Lower lobe of right lung (tissue), 2 donors: ENCODE measurements at regions not wholly inside any gene's neighbourhood (a gene's known extent, or its start where the extent isn't known, plus 50 kb on each side); places are given as distances from the start of the nearest gene placed in this dataset.
"Not testable (repeated sequence)": the region's sequence is repeated elsewhere in the genome, so short reads cannot be mapped to it uniquely, and the experiment has no call there.

ENCODE experiments used
- ATAC-seq, 2 donors: fragments of 200-7000 bp; cut with Tn5 transposase; one replicate each; pipeline ENCODE4 v1.9.1; 2020 to 2022; ENCODE audit warnings: mild to moderate bottlenecking in 2 of 2, moderate library complexity in 2 of 2
- DNase-seq: peaks from one replicate; pipeline ENCODE4 v3.0.0-alpha.2; 2020
- H3K27ac ChIP-seq: fragments of 200-600 bp; one replicate; pipeline ENCODE4 v1.8.0; 2022
- H3K27me3 ChIP-seq: fragments of 200-600 bp; one replicate; pipeline ENCODE4 v1.8.0; 2022; ENCODE audit warnings: low read depth
- H3K36me3 ChIP-seq: fragments of 200-600 bp; one replicate; pipeline ENCODE4 v1.8.0; 2022; ENCODE audit warnings: mild to moderate bottlenecking
- H3K4me1 ChIP-seq: fragments of 200-600 bp; one replicate; pipeline ENCODE4 v1.8.0; 2022
- H3K4me3 ChIP-seq: fragments of 200-600 bp; one replicate; pipeline ENCODE4 v1.8.0; 2022; ENCODE audit warnings: mild to moderate bottlenecking
- H3K9me3 ChIP-seq: fragments of 200-600 bp; one replicate; pipeline ENCODE4 v1.8.0; 2022
- intact Hi-C: fragments of 100-400 bp; cut with DNase I; formaldehyde crosslinking; loops from one replicate; pipeline ENCODE4 v1.11.0; 2022
- TF ChIP-seq, protein P1 (sequence below): fragments of 200-600 bp; IDR thresholded peaks from one replicate; pipeline ENCODE4 v1.8.0; 2022; ENCODE audit warnings: antibody characterized with exemption, mild to moderate bottlenecking
- donor health status: DM: no; HTN: yes; CAD: no; lungs with severe emphysema.

DNA sequence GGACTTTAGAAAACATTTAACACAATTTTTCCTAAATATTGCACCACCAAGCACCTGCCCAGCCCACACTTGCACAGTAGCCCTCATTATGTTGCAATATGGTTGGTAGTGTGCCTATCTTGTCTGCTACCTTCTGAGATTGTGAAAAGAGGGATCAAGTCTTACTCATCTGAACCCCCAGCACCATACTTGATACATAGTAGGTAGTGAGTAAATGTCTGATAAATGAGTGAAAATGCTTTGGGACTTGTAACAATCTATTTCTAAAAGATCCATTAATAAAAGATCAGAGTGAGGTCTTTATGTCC, 118.4 kb upstream of the MED14 start:
- Histone ChIP-seq H3K27ac (no peak overlapping the region), H3K9me3 (no peaks in the 10 kb centered on the region), H3K36me3 (no peaks in the 10 kb centered on the region), H3K27me3 (no peaks in the 10 kb centered on the region), H3K4me3 (no peak overlapping the region), H3K4me1 (no peaks in the 10 kb centered on the region)
- intact Hi-C loops: no loop called here
- ATAC-seq (no peak), DNase-seq (no peak)
- TF ChIP-seq, protein P1, sequence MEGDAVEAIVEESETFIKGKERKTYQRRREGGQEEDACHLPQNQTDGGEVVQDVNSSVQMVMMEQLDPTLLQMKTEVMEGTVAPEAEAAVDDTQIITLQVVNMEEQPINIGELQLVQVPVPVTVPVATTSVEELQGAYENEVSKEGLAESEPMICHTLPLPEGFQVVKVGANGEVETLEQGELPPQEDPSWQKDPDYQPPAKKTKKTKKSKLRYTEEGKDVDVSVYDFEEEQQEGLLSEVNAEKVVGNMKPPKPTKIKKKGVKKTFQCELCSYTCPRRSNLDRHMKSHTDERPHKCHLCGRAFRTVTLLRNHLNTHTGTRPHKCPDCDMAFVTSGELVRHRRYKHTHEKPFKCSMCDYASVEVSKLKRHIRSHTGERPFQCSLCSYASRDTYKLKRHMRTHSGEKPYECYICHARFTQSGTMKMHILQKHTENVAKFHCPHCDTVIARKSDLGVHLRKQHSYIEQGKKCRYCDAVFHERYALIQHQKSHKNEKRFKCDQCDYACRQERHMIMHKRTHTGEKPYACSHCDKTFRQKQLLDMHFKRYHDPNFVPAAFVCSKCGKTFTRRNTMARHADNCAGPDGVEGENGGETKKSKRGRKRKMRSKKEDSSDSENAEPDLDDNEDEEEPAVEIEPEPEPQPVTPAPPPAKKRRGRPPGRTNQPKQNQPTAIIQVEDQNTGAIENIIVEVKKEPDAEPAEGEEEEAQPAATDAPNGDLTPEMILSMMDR: no peak

DNA sequence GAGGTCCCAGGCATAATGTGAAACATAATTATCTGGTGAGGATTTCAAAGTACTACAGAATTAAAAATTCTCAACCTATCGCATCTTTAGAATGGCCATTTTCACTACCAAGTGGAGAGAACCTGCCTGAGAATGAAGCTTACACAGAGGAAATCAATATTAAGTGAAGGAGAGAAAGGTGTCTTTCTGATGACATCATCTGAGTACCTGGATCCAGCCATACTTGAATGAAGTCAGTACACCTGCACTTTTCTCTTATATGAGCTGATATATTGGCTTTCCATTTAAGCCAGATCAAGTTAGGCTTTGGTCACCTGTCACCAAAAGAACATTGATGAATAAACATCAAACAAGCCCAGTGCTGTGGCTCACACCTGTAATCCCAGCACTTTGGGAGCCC, 118.9 kb upstream of the MED14 start:
- DNase-seq (no peak), ATAC-seq (no peak)
- Histone ChIP-seq H3K27ac (no peak overlapping the region), H3K4me1 (no peaks in the 10 kb centered on the region), H3K36me3 (no peaks in the 10 kb centered on the region), H3K9me3 (no peaks in the 10 kb centered on the region), H3K27me3 (no peaks in the 10 kb centered on the region), H3K4me3 (no peak overlapping the region)
- intact Hi-C loops: no loop called here
- TF ChIP-seq, protein P1: no peak

GRCh38 chrX:40855411-40855810, 120.1 kb upstream of the MED14 start:
- no peaks in the 10 kb centered on the region for H3K4me1 ChIP-seq
- no peak overlapping the region for H3K4me3 ChIP-seq
- H3K36me3 ChIP-seq: no peaks in the 10 kb centered on the region
- DNase-seq (no peak), ATAC-seq (no peak)
- intact Hi-C loops: no loop called here
- H3K27ac ChIP-seq: no peak overlapping the region
- TF ChIP-seq, protein P1: no peak
- no peaks in the 10 kb centered on the region for H3K27me3 ChIP-seq
- no peaks in the 10 kb centered on the region for H3K9me3 ChIP-seq

- H3K27ac ChIP-seq: no peak overlapping the region
- intact Hi-C loops: no loop called here
- no peaks in the 10 kb centered on the region for H3K9me3 ChIP-seq
- no peak overlapping the region for H3K4me3 ChIP-seq
- H3K27me3 ChIP-seq: no peaks in the 10 kb centered on the region
- ATAC-seq (no peak), DNase-seq (no peak)
- H3K36me3 ChIP-seq: no peaks in the 10 kb centered on the region
- TF ChIP-seq, protein P1: no peak
- no peaks in the 10 kb centered on the region for H3K4me1 ChIP-seq
Measured at GRCh38 chrX:40855932-40856515, 120.7 kb upstream of the MED14 start.

- H3K4me1 ChIP-seq, H3K27ac ChIP-seq, H3K36me3 ChIP-seq, H3K9me3 ChIP-seq, DNase-seq, H3K27me3 ChIP-seq, H3K4me3 ChIP-seq, ATAC-seq, intact Hi-C loops: not testable (repeated sequence)
Measured at GRCh38 chrX:40861952-40862554, 126.7 kb upstream of the MED14 start.

DNA sequence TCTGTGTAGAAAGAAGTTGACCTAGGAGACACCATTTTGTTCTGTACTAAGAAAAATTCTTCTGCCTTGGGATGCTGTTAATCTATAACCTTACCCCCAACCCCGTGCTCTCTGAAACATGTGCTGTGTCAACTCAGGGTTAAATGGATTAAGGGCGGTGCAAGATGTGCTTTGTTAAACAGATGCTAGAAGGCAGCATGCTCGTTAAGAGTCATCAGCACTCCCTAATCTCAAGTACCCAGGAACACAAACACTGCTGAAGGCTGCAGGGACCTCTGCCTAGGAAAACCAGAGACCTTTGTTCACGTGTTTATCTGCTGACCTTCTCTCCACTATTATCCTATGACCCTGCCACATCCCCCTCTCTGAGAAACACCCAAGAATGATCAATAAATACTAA, 127.9 kb upstream of the MED14 start:
- H3K4me3 ChIP-seq, H3K27me3 ChIP-seq, H3K9me3 ChIP-seq, ATAC-seq, H3K27ac ChIP-seq, DNase-seq, H3K4me1 ChIP-seq, H3K36me3 ChIP-seq, intact Hi-C loops: not testable (repeated sequence)
